GM21515 (cell line): ENCODE measurements at regions not wholly inside any gene's neighbourhood (a gene's known extent, or its start where the extent isn't known, plus 50 kb on each side); places are given as distances from the start of the nearest gene placed in this dataset.
"Not testable (repeated sequence)": the region's sequence is repeated elsewhere in the genome, so short reads cannot be mapped to it uniquely, and the experiment has no call there.

Experiments used
- ATAC-seq: cut with Tn5 transposase; IDR thresholded peaks from one replicate; pipeline ENCODE4 v1.9.1; 2021; ENCODE audit not compliant: unreplicated experiment

GRCh38 chr4:26229974-26230373 lies 90.8 kb upstream of the RBPJ start:
- ATAC-seq, result no peak

- no peak for ATAC-seq
These were observed 87.5 kb upstream of the RBPJ start for GRCh38 chr4:26233350-26233749.

- ATAC-seq, result no peak
These were observed 85.3 kb upstream of the RBPJ start for GRCh38 chr4:26235500-26235899.

- ATAC-seq, result no peak
These were observed 82.9 kb upstream of the RBPJ start for GRCh38 chr4:26237916-26238315.

- ATAC-seq, result no peak
These were observed 82.4 kb upstream of the RBPJ start for GRCh38 chr4:26238426-26238777.

GRCh38 chr4:26238778-26239679 lies 81.8 kb upstream of the RBPJ start:
- ATAC-seq, result no peak

GRCh38 chr4:26239801-26240200 lies 81.0 kb upstream of the RBPJ start:
- ATAC-seq, result no peak

GRCh38 chr4:26241179-26241578 lies 79.6 kb upstream of the RBPJ start:
- no peak for ATAC-seq

GRCh38 chr4:26242451-26242850 lies 78.4 kb upstream of the RBPJ start:
- ATAC-seq, result no peak

- not testable (repeated sequence) for ATAC-seq
These were observed 76.7 kb upstream of the RBPJ start for GRCh38 chr4:26244138-26244537.

GRCh38 chr4:26248647-26249046 lies 72.2 kb upstream of the RBPJ start:
- no peak for ATAC-seq

- no peak for ATAC-seq
These were observed 68.3 kb upstream of the RBPJ start for GRCh38 chr4:26252349-26253025.

GRCh38 chr4:26253968-26254367 lies 66.8 kb upstream of the RBPJ start:
- ATAC-seq, result no peak

- ATAC-seq, result no peak
These were observed 64.8 kb upstream of the RBPJ start for GRCh38 chr4:26255989-26256388.

- not testable (repeated sequence) for ATAC-seq
These were observed 63.4 kb upstream of the RBPJ start for GRCh38 chr4:26257444-26257843.

- no peak for ATAC-seq
These were observed 63.0 kb upstream of the RBPJ start for GRCh38 chr4:26257850-26258249.

GRCh38 chr4:26260571-26260970 lies 60.2 kb upstream of the RBPJ start:
- no peak for ATAC-seq

- ATAC-seq, result no peak
These were observed 59.4 kb upstream of the RBPJ start for GRCh38 chr4:26261405-26261804.

- no peak for ATAC-seq
These were observed 57.6 kb upstream of the RBPJ start for GRCh38 chr4:26263165-26263564.

- ATAC-seq, result no peak
These were observed 56.7 kb upstream of the RBPJ start for GRCh38 chr4:26264109-26264508.

- ATAC-seq, result no peak
These were observed 53.7 kb upstream of the RBPJ start for GRCh38 chr4:26267087-26267486.

- ATAC-seq, result no peak
These were observed 52.6 kb upstream of the RBPJ start for GRCh38 chr4:26268246-26268645.
